ENCODE measurements at regions not wholly inside any gene's neighbourhood (a gene's known extent, or its start where the extent isn't known, plus 50 kb on each side); places are given as distances from the start of the nearest gene placed in this dataset.

DNA sequence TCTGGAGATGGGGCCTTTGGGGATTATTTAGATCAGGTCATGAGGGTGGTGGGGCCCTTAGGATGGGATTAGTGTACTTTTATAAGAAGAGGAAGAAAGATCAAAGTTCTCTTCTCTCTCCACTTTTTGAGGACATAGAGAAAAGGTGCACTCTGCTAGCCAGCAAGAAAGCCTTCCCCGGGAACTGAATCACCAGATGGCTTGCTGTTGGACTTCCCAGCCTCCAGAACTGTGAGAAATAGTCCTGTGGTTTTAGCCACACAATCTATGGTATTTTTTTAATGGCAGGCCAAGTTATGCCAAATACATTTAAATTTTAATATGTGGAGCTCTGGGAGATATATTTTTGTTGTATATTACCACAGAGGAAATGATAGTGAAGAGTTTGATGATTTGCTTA is 385.8 kb downstream of the KLF12 start:
- DNase-seq (ENCODE audit: low read depth), result no peak

DNA sequence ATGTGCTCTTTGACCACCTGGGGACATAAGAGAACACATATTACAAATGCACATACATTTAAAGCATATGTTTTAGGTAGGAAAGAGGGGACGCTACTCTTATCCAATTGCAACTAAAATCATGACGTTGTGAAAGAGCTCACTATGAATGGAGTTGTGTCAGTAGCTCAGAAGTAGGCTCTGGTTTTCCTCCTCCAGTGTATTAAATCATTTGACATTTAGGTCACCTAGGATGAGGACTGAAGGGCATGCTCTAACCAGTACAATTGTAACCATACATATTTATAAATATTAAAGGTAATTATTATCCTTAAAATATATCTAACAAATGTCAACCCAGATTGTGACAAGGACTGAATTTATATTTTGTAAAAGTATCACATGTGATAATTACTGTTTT is 389.0 kb downstream of the KLF12 start:
- no peak for DNase-seq (ENCODE audit: low read depth)

DNA sequence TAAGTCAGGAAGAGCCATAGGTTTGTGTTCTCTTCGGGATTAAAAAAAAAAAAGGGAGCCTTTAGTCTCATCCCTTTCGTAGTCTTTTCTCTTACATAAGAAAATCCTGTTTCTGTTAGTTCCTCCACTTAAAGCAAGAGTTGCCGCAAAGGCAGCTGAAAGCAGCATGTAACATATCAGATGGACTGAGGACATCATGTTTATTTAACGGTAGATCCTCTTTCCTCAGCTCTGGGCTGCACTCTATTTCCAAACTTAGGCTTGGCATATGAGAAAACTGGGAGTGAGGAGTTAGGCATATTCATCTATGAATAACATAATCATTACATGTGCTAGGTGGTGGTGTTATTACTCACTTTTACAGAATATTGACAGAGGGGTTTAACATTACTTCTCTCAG is 391.2 kb downstream of the KLF12 start:
- DNase-seq (ENCODE audit: low read depth), result no peak

DNA sequence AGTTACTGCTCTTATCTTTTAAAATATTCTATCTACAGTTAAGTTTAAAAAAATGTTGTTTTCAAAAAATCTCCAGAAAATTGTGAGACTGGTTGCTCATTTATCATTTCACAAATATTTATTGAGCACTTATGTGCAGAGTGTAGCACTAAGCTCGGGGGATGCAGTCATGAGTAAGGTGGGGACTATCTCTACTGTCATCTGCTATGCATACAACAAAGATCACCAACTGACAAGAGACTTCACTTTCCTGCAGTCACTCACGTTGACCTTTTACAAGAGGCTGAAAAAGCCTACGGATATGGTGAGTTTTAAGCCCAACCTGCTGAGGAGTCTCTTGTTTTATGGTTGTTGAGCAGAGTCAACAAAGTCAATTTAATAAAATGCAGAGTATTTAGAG is 392.5 kb downstream of the KLF12 start:
- DNase-seq (ENCODE audit: low read depth), result no peak

DNA sequence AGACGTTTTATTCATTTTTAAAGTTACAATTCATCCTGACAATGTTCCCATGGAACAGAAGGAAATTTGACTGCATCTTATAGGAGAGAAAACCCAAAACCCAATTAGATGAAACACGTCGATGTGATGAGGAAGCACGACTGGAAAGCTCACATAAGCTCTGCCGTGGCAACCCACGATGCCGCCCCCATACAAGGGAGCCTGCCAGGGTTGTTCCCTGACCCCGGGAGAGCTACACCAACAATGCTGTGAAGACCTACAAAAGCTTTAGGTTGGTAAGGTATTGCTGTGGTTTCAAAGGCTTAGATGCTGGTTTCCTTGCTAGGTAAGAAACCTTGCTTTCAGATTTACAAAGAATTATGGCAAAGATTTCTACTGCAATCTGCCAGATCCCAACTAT is 393.1 kb downstream of the KLF12 start:
- DNase-seq (ENCODE audit: low read depth), result no peak

DNA sequence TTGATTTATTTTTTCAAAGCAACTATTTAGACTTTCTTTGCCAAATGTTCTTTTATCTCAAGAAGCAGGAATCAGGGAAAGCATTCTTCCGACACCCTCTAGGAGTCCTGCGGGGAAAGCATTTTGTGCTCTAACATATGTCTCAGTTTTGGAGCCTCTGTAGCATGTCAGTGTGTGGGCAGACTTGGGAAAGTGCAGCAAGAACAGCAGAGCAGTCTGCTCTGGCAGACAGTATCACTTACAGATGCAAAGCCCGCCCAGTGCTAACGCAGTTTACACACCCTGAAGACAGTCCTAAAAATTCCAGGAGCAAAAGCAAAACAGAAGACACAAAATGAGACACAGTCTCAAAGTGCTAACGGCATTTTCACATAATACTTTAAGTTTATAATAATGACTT is 393.5 kb downstream of the KLF12 start:
- DNase-seq (ENCODE audit: low read depth), result no peak

DNA sequence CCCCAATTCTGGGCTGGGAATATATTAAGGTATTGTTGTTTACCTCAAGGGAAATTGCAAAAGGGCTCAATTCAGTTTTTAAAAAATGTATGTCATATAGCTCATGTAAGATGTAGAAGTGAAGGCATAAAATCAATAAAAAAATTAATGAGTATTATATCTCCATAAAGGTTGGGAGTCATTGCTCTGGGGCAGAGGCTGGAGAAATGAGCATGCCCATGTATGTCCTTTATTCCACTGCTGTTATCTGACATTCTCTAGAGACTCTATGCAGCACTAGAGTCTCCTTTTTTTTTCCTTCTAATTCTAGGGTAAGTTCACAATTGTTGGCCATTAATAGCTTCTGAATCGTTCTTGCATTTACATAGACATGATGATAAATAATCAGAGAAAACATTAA is 394.8 kb downstream of the KLF12 start:
- DNase-seq (ENCODE audit: low read depth), result no peak

DNA sequence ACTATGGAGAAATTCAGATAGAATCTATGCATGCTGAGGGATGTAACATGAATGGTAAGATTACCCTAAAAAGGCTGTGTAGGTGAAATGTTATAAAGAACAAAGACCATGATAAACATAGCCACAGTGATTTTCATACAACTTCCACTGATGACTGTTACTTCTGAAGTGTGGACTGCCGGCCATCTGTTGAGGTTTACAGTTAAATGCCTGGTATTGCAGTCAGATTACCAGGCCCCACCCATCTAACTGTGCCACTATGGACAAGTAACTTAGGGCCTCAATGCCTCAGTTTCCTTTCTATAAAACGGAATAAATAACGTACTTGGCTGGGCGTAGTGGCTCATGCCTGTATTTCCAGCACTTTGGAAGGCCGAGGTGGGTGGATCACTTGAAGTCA is 395.6 kb downstream of the KLF12 start:
- no peak for DNase-seq (ENCODE audit: low read depth)

DNA sequence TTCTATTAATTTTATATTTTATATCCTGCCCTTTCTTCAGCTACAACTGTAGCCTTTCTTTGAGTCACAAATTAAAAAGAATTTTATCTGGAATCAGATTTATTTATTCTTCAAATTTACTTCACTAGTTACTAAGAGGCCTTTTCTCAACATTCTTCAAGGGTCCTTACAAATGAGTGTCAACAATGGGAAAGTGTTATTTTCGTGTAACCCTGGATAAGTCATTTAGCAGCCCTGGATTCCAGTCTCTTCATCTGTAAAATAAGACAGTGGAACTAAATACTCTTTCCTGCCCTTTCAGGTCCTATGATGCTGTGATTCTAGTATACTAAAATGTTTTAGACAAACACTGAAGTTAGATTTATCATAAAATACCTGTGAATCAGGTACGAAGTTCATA is 397.0 kb downstream of the KLF12 start:
- DNase-seq (ENCODE audit: low read depth), result no peak

DNA sequence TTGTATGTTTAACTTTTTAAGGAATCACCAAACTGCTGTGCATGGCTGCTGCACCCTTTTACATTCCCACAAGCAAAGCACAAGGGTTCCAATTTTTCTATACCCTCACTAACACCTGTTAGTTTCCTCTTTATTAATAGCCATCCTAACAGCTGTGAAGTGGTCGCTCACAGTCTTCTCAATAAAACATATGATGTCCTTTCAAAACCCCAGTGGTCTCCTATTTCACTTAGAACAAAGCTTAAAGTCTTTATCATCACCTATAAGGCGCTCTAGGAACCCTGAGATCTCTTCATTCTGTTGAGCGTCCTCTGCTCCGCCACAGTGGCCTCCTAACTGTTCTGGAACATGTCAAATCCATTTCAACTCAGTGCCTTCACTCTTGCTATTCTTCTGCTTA is 400.5 kb downstream of the KLF12 start:
- DNase-seq (ENCODE audit: low read depth), result no peak

DNA sequence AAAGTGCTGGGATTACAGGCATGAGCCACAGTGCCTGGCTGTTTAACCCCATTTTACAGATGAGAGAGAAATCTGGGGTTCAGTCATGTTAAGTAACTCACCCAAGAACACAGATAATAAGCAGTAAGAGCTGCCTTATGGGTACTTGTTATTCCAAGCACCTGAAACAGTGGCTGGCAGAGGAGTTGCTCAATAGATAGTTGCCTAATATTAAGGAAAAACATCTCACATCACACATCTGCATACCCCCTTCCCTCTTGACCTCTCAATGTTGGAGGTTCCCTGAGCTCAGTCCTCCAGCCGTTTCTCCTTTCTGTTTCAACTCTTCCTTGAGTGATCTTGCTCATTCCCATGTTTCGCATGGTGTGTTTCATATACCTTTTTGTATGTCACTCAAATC is 401.9 kb downstream of the KLF12 start:
- no peak for DNase-seq (ENCODE audit: low read depth)

DNA sequence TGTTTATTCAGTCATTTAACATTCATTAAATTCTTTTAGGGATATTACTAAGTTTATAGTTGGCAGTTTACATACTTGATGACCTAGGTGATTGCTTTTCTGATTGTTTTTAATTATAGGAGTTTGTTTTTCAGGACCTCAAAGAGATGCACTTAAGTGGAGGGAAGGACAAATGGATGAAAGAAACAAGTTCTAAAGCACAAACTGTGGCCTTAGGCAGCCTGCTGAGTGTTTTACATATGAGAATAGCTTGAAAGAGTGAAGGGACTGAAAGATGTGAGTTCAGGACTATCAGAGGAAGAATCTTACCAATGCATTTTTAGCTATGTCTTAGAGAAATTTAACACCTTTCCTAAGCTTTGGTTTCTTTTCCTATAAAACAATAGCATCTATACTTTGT is 402.6 kb downstream of the KLF12 start:
- DNase-seq (ENCODE audit: low read depth), result no peak

DNA sequence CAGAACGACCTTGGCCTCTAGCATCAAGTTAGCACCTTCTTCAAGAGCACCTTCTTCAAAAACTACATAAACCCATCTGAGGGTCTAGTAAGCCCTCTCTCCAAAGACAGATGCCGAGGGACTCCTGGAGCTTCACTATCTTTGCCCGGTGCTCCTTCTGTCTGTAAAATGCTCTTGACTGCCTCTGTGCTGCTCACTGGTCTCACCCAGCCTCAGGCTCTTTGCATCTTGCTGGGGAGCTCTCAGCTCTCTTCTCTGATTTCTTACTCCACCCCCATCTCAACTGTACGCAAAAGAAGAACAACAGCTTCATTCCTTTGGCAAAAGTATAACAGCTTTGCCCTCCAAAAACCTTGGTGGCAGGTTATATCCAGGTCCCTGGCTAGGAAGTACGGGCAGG is 404.2 kb downstream of the KLF12 start:
- DNase-seq (ENCODE audit: low read depth), result no peak

DNA sequence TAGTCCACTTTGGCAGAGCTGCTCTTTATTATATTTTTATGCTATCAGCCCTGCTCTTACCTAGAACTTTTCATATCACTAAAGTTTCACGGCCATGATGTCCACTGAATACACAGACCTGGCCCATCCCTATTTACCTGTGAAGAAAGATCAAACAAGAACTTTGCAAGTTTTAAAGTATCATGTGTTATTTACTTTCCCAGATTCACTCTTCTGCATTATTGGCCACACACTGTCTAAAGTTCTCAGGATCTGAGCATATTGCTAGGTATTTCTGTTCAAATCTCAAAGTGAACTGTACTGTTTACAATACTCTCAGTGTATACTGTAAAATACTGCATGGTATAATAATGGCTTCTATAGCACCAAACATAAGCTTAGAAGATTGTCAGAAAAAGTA is 405.2 kb downstream of the KLF12 start:
- no peak for DNase-seq (ENCODE audit: low read depth)

DNA sequence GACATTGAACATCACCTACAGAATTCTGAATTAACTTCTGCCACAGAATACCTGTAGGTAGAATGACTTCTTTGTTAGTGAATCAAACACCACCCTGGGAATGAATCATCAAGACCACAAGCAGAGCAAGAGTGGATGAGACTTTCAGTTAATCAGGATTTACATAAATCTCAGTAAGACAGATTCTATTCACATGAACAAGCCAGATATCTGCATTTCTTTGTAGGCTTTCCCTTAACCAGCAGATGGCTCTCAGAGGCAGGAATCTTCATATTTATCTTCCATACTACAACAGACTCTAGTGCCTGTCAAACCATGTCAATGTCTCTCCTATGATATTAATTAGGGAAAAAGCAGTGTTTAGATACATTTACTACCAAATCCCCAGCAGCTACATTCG is 412.1 kb downstream of the KLF12 start:
- no peak for DNase-seq (ENCODE audit: low read depth)

DNA sequence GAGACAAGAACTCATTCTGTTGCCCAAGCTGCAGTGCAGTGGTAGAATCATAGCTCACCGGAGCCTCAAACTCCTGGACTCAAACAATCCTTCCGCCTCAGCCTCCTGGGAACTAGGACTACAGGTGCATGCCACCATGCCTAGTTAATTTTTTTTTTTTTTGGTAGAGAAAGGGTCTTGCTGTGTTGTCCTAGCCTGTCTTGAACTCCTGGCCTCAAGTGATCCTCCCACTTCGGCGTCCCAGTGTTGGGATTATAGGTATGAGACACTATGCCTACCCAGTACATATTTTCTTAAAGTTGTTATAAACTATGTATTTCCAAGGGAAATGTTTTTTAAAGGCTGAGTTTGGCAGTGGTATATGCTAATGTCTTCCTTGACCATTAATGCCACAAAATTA is 412.6 kb downstream of the KLF12 start:
- no peak for DNase-seq (ENCODE audit: low read depth)

DNA sequence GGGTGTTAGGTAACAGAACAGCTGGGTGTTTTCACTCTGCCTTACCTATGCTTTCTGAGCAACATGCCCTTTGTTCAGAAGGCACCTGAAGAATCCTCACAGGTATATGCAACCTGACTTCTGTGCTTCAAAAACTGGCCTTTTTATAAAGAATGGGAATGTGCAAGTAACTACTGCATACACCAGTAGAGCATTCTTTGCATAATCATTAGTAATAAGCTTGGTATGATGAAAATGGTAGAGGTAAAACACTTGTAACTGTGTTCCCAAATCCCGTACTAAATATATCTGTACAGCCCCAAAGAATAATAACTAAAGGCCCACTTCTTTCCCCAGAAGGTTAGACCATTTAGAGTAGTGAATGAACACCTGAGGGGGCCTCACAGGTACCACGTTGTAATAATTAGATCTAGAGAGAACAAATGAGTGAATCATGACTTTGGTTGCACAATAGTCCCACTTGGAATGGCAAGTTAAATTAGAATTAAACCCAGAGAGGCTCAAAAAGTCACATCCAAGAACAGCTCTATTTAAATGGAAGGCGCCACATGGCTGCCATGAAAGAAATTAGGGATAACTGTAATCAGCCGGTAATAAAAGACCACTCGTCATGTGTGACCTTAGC is 413.9 kb downstream of the KLF12 start:
- DNase-seq (ENCODE audit: low read depth), result no peak

DNA sequence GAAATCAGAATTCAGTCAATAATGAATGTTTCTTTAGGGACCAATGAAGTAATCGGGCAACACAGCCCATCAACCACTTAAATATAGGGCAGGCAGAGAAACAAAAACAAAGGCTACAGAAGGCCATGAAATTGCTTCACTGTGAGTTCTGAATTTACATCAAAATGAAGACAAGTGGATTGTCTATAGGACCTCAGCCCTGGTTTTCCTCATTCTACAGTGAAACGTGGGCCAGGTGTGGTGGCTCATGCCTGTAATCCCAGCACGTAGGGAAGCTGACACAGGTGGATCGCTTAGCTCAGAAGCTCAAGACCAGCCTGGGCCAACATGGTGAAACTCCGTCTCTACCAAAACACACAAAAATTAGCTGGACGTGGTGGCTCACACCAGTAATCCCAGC is 416.0 kb downstream of the KLF12 start:
- no peak for DNase-seq (ENCODE audit: low read depth)

DNA sequence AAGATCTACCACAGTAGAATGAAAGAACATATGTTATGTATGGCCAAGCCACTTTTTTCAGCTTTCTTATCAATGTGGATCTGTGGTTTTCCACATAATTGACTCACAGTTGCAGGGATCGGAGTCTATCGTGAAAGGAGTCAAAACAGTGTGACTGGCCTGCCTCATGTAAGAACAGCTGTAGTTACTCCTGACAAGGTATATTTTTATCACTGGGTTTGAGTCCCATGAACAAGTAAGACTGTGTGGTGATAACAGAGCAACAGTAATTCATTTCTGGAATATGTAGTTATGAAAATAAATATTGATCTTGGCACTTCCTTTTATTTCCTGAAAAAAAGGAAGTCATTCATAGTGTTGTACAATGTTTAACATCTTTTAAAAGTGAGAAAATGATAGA is 416.6 kb downstream of the KLF12 start:
- DNase-seq (ENCODE audit: low read depth), result no peak

DNA sequence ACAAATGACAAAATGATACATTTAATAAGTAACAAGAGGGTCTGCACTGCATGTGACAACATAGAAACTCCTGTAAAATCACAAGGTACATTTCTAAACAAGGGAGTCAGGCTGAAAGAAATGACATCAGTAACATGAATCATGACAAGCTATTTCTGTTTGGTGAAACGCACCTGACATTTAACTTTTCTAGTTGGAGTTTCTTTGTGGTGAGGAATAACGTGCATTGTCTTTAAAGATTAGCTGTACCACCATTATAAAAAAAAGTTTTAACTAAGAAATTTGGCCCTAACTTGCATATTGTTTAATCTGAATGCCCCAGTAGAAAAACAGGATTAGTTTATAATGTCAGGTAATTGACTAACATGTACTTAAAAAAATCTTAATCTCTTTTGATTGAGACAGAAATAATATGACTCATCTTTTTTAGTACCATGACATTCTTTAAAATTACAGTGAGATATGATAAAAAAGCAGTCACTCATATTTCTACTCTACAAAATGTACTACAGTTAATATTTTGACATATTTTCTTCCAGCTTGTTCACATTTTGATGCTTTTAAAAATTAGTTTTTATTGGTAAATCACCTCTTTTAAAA is 418.2 kb downstream of the KLF12 start:
- DNase-seq (ENCODE audit: low read depth), result no peak

DNA sequence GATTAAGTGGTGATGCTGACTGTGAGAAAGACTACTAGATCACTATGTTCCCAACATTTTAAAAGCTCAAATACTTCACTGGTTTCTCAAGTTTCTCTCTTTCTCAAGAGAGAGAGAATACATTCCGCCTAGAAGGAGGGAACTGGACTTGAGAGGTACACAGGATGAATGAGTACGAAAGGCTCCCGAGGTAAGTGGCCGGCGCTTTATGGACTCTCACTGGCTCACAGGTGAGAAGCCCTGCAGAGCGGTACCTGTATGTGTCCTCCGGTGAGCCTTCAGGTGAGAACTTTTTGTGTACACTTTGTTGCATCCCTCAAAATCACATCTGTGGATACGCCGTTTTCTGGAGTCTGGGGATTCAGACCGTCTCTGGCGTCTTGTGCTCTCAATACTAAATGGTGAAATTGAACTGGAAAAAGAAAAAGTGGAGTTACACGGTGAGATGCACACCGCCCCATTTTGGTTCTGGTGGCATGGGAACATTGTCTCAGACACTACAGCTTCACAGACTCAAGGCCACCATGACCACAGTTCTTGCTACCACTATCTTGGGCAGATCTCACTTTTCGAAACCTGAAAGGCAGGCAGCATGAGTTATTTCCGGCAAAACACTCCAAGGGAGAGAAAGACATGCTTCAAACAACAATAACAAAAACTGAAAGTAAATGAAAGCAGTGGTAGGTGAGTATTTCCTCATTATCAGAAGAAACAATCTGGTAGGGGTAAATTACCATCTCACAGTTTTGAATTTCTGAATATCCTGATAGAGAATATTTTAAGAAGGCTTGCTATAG is 418.9 kb downstream of the KLF12 start:
- DNase-seq (ENCODE audit: low read depth), result peak; percentile 19

DNA sequence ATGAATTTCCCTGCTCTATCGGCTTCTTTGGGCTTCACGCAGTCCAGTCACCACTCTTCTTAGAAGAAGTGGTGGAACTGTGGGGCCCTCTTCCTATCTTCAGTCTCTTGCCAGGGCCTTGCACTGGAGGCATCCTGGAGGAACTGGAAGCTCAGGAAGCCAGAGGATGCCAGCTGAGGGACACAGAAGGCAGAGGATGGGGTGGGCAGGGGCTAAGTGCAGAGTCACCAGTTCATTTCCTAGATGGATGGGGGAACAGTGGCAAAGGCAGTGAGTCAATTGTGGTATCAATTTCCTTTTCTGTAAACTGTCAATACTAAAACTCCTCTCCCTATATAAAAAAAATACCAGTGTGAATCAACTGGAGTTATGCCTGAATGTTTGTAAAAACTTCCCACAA is 419.7 kb downstream of the KLF12 start:
- DNase-seq (ENCODE audit: low read depth), result no peak

DNA sequence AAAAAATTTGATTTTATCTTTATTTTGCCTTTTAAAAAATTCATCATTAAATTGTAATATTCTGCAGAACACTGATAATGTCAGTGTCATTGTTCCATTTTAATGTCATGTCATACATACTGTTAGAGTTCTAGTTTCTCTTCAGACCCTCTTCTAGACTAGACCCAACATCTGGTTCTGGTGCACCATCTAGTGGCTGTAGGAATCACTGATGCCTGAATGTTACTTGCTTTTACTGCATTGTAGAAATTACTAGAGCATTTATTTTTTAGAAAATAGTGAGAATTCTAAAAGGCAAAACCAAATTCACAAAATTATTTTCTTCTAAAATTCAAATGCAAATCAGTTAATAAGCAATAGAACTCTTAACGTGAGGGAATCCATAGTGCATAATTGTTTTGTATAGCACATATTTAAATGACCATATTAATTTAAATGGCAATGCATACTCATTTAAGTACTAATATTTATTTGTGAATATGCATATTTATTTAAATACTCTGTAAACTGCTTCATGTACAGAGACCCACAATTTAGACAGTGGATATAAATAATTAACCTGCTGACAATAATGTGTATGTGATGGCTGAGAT is 425.7 kb downstream of the KLF12 start:
- DNase-seq (ENCODE audit: low read depth), result no peak
